ENCODE measurements at regions not wholly inside any gene's neighbourhood (a gene's known extent, or its start where the extent isn't known, plus 50 kb on each side); places are given as distances from the start of the nearest gene placed in this dataset.

- no peak overlapping the region for H3K4me3 ChIP-seq (ENCODE audit: low read depth, low read length)
- no peak for DNase-seq (ENCODE audit: low read depth, low spot score)
- ChIA-PET POLR2A (no interaction called here), CTCF (interaction anchor here (0.7 kb wide), 1 partner anchor 50 kb away, joined by 5 read pairs; no protein-coding TSS in a partner anchor)
- TF ChIP-seq CTCF (IDR thresholded peaks at IDR 0.05; ENCODE audit: insufficient read depth, low read length, missing control alignments) = no peak
Observed at GRCh38 chr9:11559001-11559776, 946.4 kb upstream of the PTPRD start.

GRCh38 chr9:11577522-11577921 lies 964.7 kb upstream of the PTPRD start:
- ChIA-PET POLR2A (no interaction called here), CTCF (no interaction called here)
- DNase-seq (ENCODE audit: low read depth, low spot score) = no peak
- TF ChIP-seq CTCF (IDR thresholded peaks at IDR 0.05; ENCODE audit: insufficient read depth, low read length, missing control alignments) = no peak
- no peak overlapping the region for H3K4me3 ChIP-seq (ENCODE audit: low read depth, low read length)

- no peak for TF ChIP-seq CTCF (IDR thresholded peaks at IDR 0.05; ENCODE audit: insufficient read depth, low read length, missing control alignments)
Observed at GRCh38 chr9:11595756-11596155, 983.0 kb upstream of the PTPRD start.

GRCh38 chr9:11618241-11618805 lies 1005.5 kb upstream of the PTPRD start:
- no peak for TF ChIP-seq CTCF (IDR thresholded peaks at IDR 0.05; ENCODE audit: insufficient read depth, low read length, missing control alignments)
- CTCF ChIA-PET = no interaction called here
- no peak for DNase-seq (ENCODE audit: low read depth, low spot score)
- POLR2A ChIA-PET = no interaction called here
- H3K4me3 ChIP-seq (ENCODE audit: low read depth, low read length) = no peak overlapping the region

More at GRCh38 chr9:11595756-11596155, 983.0 kb upstream of the PTPRD start:
- CTCF ChIA-PET = no interaction called here
- H3K4me3 ChIP-seq (ENCODE audit: low read depth, low read length) = no peak overlapping the region
- POLR2A ChIA-PET = no interaction called here
- DNase-seq (ENCODE audit: low read depth, low spot score) = no peak

- CTCF ChIA-PET = no interaction called here
- H3K4me3 ChIP-seq (ENCODE audit: low read depth, low read length) = no peak overlapping the region
- TF ChIP-seq CTCF (IDR thresholded peaks at IDR 0.05; ENCODE audit: insufficient read depth, low read length, missing control alignments) = no peak
- POLR2A ChIA-PET = no interaction called here
- DNase-seq (ENCODE audit: low read depth, low spot score) = no peak
Observed at GRCh38 chr9:11632691-11633090, 1019.9 kb upstream of the PTPRD start.

- POLR2A ChIA-PET = no interaction called here
Observed at GRCh38 chr9:11646831-11647230, 1034.0 kb upstream of the PTPRD start.

More at GRCh38 chr9:11646831-11647230, 1034.0 kb upstream of the PTPRD start:
- no peak overlapping the region for H3K4me3 ChIP-seq (ENCODE audit: low read depth, low read length)
- DNase-seq (ENCODE audit: low read depth, low spot score) = no peak
- CTCF ChIA-PET = no interaction called here
- no peak for TF ChIP-seq CTCF (IDR thresholded peaks at IDR 0.05; ENCODE audit: insufficient read depth, low read length, missing control alignments)

Data from AG04449 (cell line).